ENCODE measurements at regions not wholly inside any gene's neighbourhood (a gene's known extent, or its start where the extent isn't known, plus 50 kb on each side); places are given as distances from the start of the nearest gene placed in this dataset.

- TF ChIP-seq CTCF (IDR thresholded peaks at IDR 0.05; ENCODE audit: insufficient read depth, low read length) (no peak), POLR2AphosphoS5 (IDR thresholded peaks at IDR 0.05; ENCODE audit: low read depth) (no peak), GABPA (IDR thresholded peaks at IDR 0.05; ENCODE audit: low read depth) (no peak), REST (IDR thresholded peaks at IDR 0.05; ENCODE audit: insufficient replicate concordance, low read depth) (no peak)
Measured at GRCh38 chr1:102183711-102184110, 187.0 kb upstream of the OLFM3 start.
